SK-N-MC (cell line): ENCODE measurements at regions not wholly inside any gene's neighbourhood (a gene's known extent, or its start where the extent isn't known, plus 50 kb on each side); places are given as distances from the start of the nearest gene placed in this dataset.

ENCODE experiments used
- EZH2 ChIP-seq: fragments of 200-600 bp; sonication (generic); IDR thresholded peaks from one replicate; pipeline ENCODE4 v1.6.1; 2017; ENCODE audit warnings: antibody characterized with exemption
- FOXP2 ChIP-seq: optimal IDR thresholded peaks from 2 replicates; pipeline ENCODE3; 2011; ENCODE audit warnings: mild to moderate bottlenecking, moderate library complexity; ENCODE audit not compliant: insufficient read depth; ENCODE audit errors: extremely low read length, control extremely low read depth

- TF ChIP-seq EZH2, result no peak
- no peak for TF ChIP-seq FOXP2
These were observed 627.2 kb upstream of the ROBO1 start for GRCh38 chr3:80395023-80395422.
